Gastroesophageal sphincter (tissue), 4 donors: ENCODE measurements at regions not wholly inside any gene's neighbourhood (a gene's known extent, or its start where the extent isn't known, plus 50 kb on each side); places are given as distances from the start of the nearest gene placed in this dataset.

Experiments
- ATAC-seq: fragments of 150-250 bp; one replicate; pipeline ENCODE4 v1.9.1; 2016; ENCODE audit warnings: mild to moderate bottlenecking, moderate library complexity
- H3K27ac ChIP-seq, 4 donors: fragments of 200-600 bp; sonication (generic) in 3 of 4; 1 replicate in 3 of 4; 2 replicates in 1 of 4; pipeline ENCODE4 v1.5.1; 2016 to 2019
- H3K27me3 ChIP-seq: fragments of 200-600 bp; sonication (generic); one replicate; pipeline ENCODE4 v1.5.1; 2019
- H3K36me3 ChIP-seq, 2 donors: fragments of 200-600 bp; sonication (generic); one replicate each; pipeline ENCODE4 v1.5.1; 2019; ENCODE audit warnings: control low read depth in 1 of 2
- H3K4me1 ChIP-seq, 3 donors: fragments of 200-600 bp; sonication (generic); 1 replicate in 2 of 3; 2 replicates in 1 of 3; pipeline ENCODE4 v1.5.1; 2016 to 2019; ENCODE audit warnings: control low read depth in 2 of 3
- H3K4me3 ChIP-seq, 2 donors: fragments of 200-600 bp; sonication (generic); one replicate each; pipeline ENCODE4 v1.5.1; 2019; ENCODE audit warnings: mild to moderate bottlenecking in 1 of 2, moderate library complexity in 1 of 2
- H3K9me3 ChIP-seq, 3 donors: fragments of 200-600 bp; sonication (generic); one replicate each; pipeline ENCODE4 v1.5.1; 2017 to 2019; ENCODE audit warnings: control low read depth in 2 of 3
- EP300 ChIP-seq: sonication (generic); formaldehyde crosslinking; IDR thresholded peaks from one replicate; pipeline ENCODE4 v1.6.1; 2017; ENCODE audit warnings: antibody characterized with exemption, mild to moderate bottlenecking
- POLR2A ChIP-seq, 2 donors: fragments of 450-650 bp; IDR thresholded peaks; one replicate each; pipeline ENCODE4 v1.6.1; 2017; ENCODE audit warnings: antibody characterized with exemption in 2 of 2, mild to moderate bottlenecking in 2 of 2, moderate library complexity in 1 of 2
- POLR2AphosphoS5 ChIP-seq: sonication (generic); formaldehyde crosslinking; IDR thresholded peaks from one replicate; pipeline ENCODE4 v1.6.1; 2017; ENCODE audit warnings: antibody characterized with exemption
- whole genome bisulfite sequencing, 2 donors: methylation state at CpG; one replicate each; pipeline ENCODE4 v1.1.5; 2018; ENCODE audit warnings: low coverage in 1 of 2; 5-methylcytosine and 5-hydroxymethylcytosine counted together
- TF ChIP-seq, protein P1 (sequence below), 4 experiments: fragments of 200-600 bp in 2 of 4; fragments of 450-650 bp in 2 of 4; sonication (generic) in 1 of 4; IDR thresholded peaks; one replicate each; pipeline ENCODE4 v1.5.1; 2017 to 2019; ENCODE audit warnings: antibody characterized with exemption in 4 of 4, mild to moderate bottlenecking in 2 of 4, moderate library complexity in 2 of 4

DNA sequence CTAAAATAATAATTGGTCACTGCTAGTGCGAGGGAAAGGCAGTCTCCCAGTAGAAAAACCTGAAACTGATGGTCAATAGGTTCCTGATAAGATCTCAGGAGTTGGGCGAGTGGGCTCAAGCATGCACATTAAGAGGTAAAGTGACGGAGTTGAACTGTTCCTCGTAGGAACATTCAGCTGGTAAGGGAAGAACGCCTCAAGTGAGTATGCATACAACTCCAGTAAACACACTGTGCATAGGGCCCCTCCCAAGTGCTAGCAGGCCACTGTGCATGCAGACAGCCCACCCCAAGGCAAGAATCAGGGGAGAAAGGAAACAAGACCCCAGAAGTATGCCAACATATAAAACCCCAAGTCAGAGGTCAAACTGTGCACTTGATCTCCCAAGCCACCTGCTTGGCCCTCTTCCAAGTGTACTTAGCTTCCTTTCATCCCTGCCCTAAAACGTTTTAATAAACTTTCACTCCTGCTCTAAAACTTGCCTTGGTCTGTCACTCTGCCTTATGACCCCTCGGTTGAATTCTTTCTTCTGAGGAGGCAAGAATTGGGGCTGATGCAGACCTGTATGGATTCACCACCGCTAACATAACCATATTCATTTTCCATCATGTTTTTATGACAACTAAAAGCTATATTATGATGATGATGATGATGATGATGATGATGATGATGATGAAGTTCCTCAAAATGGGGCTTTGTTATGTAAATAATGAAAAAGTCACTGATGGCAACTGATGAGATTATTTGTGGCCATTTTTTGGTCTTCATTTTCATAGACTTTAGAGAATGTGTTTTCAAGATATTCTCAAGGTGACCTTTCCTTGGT, 118.0 kb upstream of the RAB27B start:
- Histone ChIP-seq H3K27ac (no peak overlapping the region), H3K9me3 (no peaks in the 10 kb centered on the region), H3K27me3 (no peaks in the 10 kb centered on the region), H3K4me3 (no peak overlapping the region), H3K4me1 (no peaks in the 10 kb centered on the region), H3K36me3 (no peaks in the 10 kb centered on the region)
- no peak for ATAC-seq
- TF ChIP-seq EP300 (no peak), POLR2AphosphoS5 (no peak), POLR2A (IDR thresholded peaks at IDR 0.05) (no peak)
- TF ChIP-seq, protein P1, sequence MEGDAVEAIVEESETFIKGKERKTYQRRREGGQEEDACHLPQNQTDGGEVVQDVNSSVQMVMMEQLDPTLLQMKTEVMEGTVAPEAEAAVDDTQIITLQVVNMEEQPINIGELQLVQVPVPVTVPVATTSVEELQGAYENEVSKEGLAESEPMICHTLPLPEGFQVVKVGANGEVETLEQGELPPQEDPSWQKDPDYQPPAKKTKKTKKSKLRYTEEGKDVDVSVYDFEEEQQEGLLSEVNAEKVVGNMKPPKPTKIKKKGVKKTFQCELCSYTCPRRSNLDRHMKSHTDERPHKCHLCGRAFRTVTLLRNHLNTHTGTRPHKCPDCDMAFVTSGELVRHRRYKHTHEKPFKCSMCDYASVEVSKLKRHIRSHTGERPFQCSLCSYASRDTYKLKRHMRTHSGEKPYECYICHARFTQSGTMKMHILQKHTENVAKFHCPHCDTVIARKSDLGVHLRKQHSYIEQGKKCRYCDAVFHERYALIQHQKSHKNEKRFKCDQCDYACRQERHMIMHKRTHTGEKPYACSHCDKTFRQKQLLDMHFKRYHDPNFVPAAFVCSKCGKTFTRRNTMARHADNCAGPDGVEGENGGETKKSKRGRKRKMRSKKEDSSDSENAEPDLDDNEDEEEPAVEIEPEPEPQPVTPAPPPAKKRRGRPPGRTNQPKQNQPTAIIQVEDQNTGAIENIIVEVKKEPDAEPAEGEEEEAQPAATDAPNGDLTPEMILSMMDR (IDR thresholded peaks at IDR 0.05), result no peak
- 72 to 82% methylated on average over 7 to 8 of the region's 8 CpGs for WGBS, 2 donors

DNA sequence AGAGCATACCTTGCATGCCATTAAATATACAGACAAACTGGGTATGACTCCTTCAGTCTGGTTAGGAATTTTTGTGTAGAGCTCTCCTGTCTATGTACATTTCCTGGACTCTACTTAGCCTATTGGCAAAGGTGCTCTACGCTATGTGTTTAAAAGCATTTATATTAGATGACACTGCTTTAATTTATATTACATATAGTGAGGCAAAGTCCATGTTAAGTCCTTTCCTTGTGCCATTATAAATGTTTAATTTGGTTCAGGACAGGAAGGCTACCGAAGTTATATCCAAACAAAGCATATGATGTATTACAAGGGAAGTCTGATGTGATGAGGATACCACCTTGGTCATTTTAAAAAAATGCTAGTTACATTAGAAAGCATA, 117.4 kb upstream of the RAB27B start:
- Histone ChIP-seq H3K27ac (no peak overlapping the region), H3K9me3 (no peaks in the 10 kb centered on the region), H3K4me3 (no peak overlapping the region), H3K4me1 (no peaks in the 10 kb centered on the region), H3K36me3 (no peaks in the 10 kb centered on the region), H3K27me3 (peaks cover 4% of the 10 kb centered on the region)
- TF ChIP-seq, protein P1 (IDR thresholded peaks at IDR 0.05), result no peak
- no peak for TF ChIP-seq POLR2A (IDR thresholded peaks at IDR 0.05)
- TF ChIP-seq POLR2AphosphoS5, result no peak
- no peak for TF ChIP-seq EP300
- WGBS, 2 donors, result 61 to 75% methylated on average over 2 of the region's 2 CpGs
- no peak for ATAC-seq

DNA sequence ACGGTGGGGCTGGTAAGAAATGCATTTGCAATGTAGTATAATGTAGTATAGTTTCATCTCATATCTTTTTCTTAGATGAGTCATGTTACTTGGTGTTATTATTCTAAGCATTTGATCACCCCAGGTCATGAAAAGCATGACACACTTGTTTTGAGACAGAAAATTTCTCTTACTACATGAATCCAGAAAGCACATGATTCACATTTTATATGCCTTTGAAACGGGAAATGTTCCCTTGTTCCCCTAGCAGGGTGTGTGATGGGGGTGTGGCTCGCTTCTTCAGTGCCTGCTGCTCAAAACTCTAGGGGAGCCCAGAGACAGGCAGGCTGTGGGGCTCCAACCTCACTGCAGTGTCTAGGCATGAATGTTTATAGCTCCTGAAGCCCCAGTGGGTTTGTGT, 116.0 kb upstream of the RAB27B start:
- Histone ChIP-seq H3K4me3 (no peak overlapping the region), H3K27me3 (peaks cover 9% of the 10 kb centered on the region), H3K4me1 (no peaks in the 10 kb centered on the region), H3K9me3 (no peaks in the 10 kb centered on the region), H3K27ac (no peak overlapping the region), H3K36me3 (no peaks in the 10 kb centered on the region)
- ATAC-seq, result no peak
- TF ChIP-seq, protein P1 (IDR thresholded peaks at IDR 0.05), result no peak
- TF ChIP-seq POLR2AphosphoS5, result no peak
- no peak for TF ChIP-seq EP300
- TF ChIP-seq POLR2A (IDR thresholded peaks at IDR 0.05), result no peak
- WGBS, 2 donors, result 62 to 70% methylated on average over 3 of the region's 3 CpGs

DNA sequence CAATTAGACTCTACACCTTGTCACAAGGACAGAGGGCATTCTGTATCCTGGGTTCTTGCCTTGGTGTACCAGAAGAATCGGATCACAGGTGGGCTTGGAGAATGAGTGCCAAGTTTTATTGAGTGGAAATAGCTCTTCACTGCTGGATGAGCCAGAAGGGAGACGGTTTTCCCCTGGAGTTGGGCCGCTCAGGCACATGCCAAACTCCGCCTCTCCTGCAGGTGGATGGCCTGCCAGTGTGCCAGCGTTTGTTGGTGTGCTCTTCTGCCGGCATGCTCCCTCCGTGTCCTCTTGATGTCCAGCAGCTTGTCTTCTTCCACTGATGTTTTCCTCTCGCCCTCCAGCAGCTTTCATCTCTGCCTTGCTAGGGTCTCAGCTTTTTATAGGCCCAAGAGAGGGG, 115.5 kb upstream of the RAB27B start:
- H3K36me3 ChIP-seq, result no peaks in the 10 kb centered on the region
- no peak for ATAC-seq
- peaks cover 9% of the 10 kb centered on the region for H3K27me3 ChIP-seq
- no peaks in the 10 kb centered on the region for H3K9me3 ChIP-seq
- WGBS, 2 donors, result 80 to 92% methylated on average over 1 to 7 of the region's 8 CpGs
- TF ChIP-seq POLR2A (IDR thresholded peaks at IDR 0.05) (no peak), POLR2AphosphoS5 (no peak), EP300 (no peak)
- TF ChIP-seq, protein P1 (IDR thresholded peaks at IDR 0.05), result no peak
- no peaks in the 10 kb centered on the region for H3K4me1 ChIP-seq
- no peak overlapping the region for H3K4me3 ChIP-seq
- no peak overlapping the region for H3K27ac ChIP-seq

DNA sequence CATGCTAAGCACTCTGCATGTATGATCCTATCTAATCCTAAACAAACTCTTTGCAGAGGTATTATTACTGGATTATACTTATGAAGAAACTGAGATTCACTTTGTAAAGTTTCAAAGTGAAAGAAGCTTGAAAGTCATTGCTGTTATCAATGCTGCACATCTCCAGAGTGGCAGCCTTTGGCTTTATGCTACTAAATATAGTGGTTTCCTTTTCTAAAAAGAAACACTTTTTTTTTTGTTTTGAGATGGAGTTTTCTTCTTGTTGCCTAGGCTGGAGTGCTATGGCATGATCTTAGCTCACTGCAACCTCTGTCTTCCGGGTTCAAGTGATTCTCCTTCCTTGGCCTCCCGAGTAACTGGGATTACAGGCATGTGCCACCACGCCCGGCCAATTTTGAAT, 114.9 kb upstream of the RAB27B start:
- 100% methylated on average over 1 of the region's 4 CpGs; no CpG with 5 or more reads in 1 of the 2 donors for WGBS, 2 donors
- no peaks in the 10 kb centered on the region for H3K4me1 ChIP-seq
- no peak overlapping the region for H3K27ac ChIP-seq
- TF ChIP-seq, protein P1 (IDR thresholded peaks at IDR 0.05), result no peak
- TF ChIP-seq POLR2AphosphoS5 (no peak), EP300 (no peak), POLR2A (IDR thresholded peaks at IDR 0.05) (no peak)
- no peak overlapping the region for H3K4me3 ChIP-seq
- H3K9me3 ChIP-seq, result no peaks in the 10 kb centered on the region
- H3K27me3 ChIP-seq, result peaks cover 9% of the 10 kb centered on the region
- ATAC-seq, result no peak
- no peaks in the 10 kb centered on the region for H3K36me3 ChIP-seq
